GM18858 (cell line): ENCODE measurements at regions not wholly inside any gene's neighbourhood (a gene's known extent, or its start where the extent isn't known, plus 50 kb on each side); places are given as distances from the start of the nearest gene placed in this dataset.

Source experiments
- ATAC-seq: cut with Tn5 transposase; IDR thresholded peaks from one replicate; pipeline ENCODE4 v1.9.1; 2021; ENCODE audit not compliant: unreplicated experiment

GRCh38 chr2:129904532-129905446 lies 74.7 kb upstream of the RAB6C start:
- ATAC-seq, result no peak

GRCh38 chr2:129905664-129906081 lies 73.8 kb upstream of the RAB6C start:
- no peak for ATAC-seq

- no peak for ATAC-seq
These were observed 73.2 kb upstream of the RAB6C start for GRCh38 chr2:129906139-129906860.

- ATAC-seq, result no peak
These were observed 72.6 kb upstream of the RAB6C start for GRCh38 chr2:129906861-129907235.

GRCh38 chr2:129907256-129907998 lies 72.0 kb upstream of the RAB6C start:
- no peak for ATAC-seq

DNA sequence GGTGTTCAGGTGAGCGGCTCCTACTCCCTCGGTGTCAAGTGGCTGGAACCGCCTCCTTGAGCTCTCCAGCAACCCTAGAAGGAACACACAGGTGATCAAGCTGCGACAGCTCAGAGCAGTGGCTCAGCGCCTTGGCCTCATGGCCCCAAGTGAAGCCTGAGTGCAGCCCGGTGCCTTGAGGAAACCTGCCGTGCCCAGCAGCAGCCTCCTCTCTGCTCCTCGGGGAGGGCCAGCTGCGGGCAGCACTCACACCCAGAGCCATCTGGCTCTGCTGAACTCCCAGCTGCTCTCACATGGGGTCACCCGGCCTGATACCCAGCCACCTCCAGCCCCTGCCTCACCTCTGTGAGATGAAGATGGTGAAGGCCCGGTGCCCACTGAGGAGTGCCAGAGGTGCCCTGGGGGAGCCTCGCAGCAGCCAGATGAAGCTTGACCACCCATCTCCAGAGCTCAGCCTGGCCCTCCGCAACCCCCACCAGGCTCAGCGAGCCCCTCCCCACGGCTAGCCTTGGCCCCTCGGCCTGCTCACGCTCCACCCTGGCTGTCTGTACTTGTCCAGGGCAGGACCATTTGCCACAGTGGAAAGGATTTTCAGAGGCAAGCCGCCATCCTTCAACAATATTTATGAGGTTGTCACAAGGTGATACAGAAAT lies 70.6 kb upstream of the RAB6C start:
- ATAC-seq, result no peak

GRCh38 chr2:129909651-129910418 lies 69.6 kb upstream of the RAB6C start:
- ATAC-seq, result no peak

GRCh38 chr2:129910446-129911362 lies 68.8 kb upstream of the RAB6C start:
- no peak for ATAC-seq

- ATAC-seq, result no peak
These were observed 68.0 kb upstream of the RAB6C start for GRCh38 chr2:129911363-129912065.

DNA sequence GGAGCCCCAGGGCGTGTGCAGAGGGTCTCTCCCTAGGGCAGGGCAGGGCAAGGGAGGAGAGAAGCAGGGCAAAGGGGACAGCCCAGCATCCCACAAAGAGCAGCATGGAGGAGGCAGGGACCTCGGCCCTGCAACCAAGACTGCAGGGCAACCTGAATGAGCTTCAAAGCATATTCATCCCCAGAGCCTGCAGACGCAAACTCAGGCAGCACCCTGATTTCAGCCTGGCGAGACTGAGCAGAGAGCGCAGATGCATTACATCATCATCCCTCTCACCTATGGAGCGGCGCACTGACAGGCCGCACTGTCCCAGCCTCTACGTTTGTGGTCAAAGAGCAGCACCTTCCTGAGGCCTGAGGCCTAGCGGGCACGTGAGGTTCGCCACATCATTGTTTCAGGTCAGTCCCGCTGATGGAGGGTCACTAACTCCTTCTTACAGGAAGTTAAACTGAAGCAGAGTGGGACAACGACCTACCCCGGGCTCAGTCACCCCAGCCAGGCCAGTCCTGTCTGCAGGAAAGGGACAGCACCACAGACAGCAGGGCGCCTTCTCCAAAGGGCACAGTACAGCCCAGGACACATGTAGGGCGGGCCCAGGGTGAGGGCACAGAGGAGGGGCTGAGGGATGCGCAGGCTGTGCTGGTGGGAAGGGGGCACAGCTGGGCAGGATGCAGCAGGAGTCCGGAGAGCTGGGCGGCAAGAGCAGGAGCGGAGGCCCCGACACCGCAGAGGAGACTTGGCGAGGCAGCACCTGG lies 67.2 kb upstream of the RAB6C start:
- ATAC-seq, result no peak

GRCh38 chr2:129912871-129913694 lies 66.4 kb upstream of the RAB6C start:
- ATAC-seq, result no peak

DNA sequence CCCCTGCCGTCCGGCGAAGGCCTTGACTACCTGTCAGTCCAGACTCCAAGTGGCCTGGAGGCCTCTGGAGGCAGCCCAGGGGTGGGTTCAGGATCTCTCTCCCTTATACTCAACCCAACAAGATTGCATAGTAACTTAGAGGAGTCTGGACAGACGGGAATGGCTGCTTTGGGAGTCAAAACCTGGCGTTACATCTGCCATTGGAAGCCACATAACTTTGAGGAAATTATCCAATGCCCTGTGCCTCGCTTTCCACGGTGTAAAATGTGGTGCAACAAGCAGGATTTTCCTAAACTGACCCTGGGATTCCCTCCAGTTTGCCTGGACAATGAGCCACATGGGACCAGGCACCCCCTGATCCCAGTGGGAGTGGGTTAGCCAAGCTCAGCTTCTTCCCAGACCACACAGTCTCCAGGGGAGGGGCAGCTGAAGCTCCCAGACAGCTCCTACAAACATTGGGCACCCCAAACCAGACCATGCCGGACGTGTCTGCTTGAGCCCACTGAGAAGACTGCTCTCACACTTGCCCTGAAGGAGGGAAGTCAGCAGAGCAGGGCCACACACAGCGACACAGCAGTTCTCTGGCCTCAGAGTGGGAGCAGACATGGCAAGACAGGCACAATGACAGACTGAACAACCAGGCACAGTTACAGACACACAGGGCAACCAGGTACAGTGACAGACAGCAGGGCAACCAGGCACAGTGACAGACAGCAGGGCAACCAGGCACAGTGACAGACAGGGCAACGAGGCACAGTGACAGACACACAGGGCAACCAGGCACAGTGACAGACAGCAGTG lies 65.6 kb upstream of the RAB6C start:
- ATAC-seq, result no peak

GRCh38 chr2:129914538-129915302 lies 64.7 kb upstream of the RAB6C start:
- no peak for ATAC-seq

- ATAC-seq, result no peak
These were observed 64.1 kb upstream of the RAB6C start for GRCh38 chr2:129915303-129915840.

- ATAC-seq, result no peak
These were observed 60.9 kb upstream of the RAB6C start for GRCh38 chr2:129918604-129919003.
